Keratinocyte (primary cell): ENCODE measurements at regions not wholly inside any gene's neighbourhood (a gene's known extent, or its start where the extent isn't known, plus 50 kb on each side); places are given as distances from the start of the nearest gene placed in this dataset.

Experiments used
- DNase-seq: peaks from one replicate; pipeline ENCODE4 v3.0.0-alpha.2; 2011; ENCODE audit warnings: low read depth, missing footprints, low spot score
- FAIRE-seq: peaks from 2 replicates; lab custom pipeline; 2011; peaks lifted over from hg19 to GRCh38; lab: Jason Lieb, UNC
- H2AFZ ChIP-seq: 2 replicates; pipeline ENCODE4 v1.6.0; 2012; ENCODE audit warnings: low read length, control low read depth, inconsistent platforms; ENCODE audit not compliant: control insufficient read depth
- H3K27ac ChIP-seq: 2 replicates; pipeline ENCODE4 v1.5.1; 2011; ENCODE audit warnings: low read length; ENCODE audit not compliant: control insufficient read depth, insufficient read depth
- H3K27me3 ChIP-seq: 3 replicates; pipeline ENCODE4 v1.6.0; 2011; ENCODE audit warnings: low read length; ENCODE audit not compliant: control insufficient read depth, insufficient read depth; ENCODE audit errors: extremely low read depth
- H3K36me3 ChIP-seq, 2 experiments: 2 replicates in 1 of 2; 3 replicates in 1 of 2; pipeline ENCODE4 v1.5.1; 2011; ENCODE audit warnings: low read length in 2 of 2, mild to moderate bottlenecking in 1 of 2; ENCODE audit not compliant: control insufficient read depth in 2 of 2, insufficient read depth in 2 of 2; ENCODE audit errors: extremely low read depth in 1 of 2
- H3K4me1 ChIP-seq: 3 replicates; pipeline ENCODE4 v1.5.1; 2011; ENCODE audit warnings: low read length; ENCODE audit not compliant: control insufficient read depth, insufficient read depth; ENCODE audit errors: extremely low read depth
- H3K4me2 ChIP-seq: 3 replicates; pipeline ENCODE4 v1.6.0; 2011; ENCODE audit warnings: low read depth, low read length; ENCODE audit not compliant: control insufficient read depth, insufficient read depth; ENCODE audit errors: extremely low read depth
- H3K4me3 ChIP-seq, 3 experiments: fragments of 200-600 bp in 1 of 3; sonication (generic) in 1 of 3; 2 replicates in 2 of 3; 3 replicates in 1 of 3; pipeline ENCODE4 v1.5.1; 2011 to 2016; ENCODE audit warnings: low read length in 3 of 3, mild to moderate bottlenecking in 3 of 3, control low read depth in 2 of 3, inconsistent platforms in 1 of 3, low read depth in 1 of 3, mixed read lengths in 1 of 3, mixed run types in 1 of 3, moderate library complexity in 1 of 3; ENCODE audit not compliant: control insufficient read depth in 2 of 3, insufficient read depth in 2 of 3; ENCODE audit errors: extremely low read depth in 1 of 3
- H3K79me2 ChIP-seq: 2 replicates; pipeline ENCODE4 v1.6.0; 2012; ENCODE audit warnings: low read length; ENCODE audit not compliant: control insufficient read depth, insufficient read depth
- H3K9ac ChIP-seq: 3 replicates; pipeline ENCODE4 v1.6.0; 2011; ENCODE audit warnings: low read length; ENCODE audit not compliant: control insufficient read depth, insufficient read depth; ENCODE audit errors: extremely low read depth
- H3K9me1 ChIP-seq: 3 replicates; pipeline ENCODE4 v1.6.0; 2011; ENCODE audit warnings: low read length; ENCODE audit not compliant: control insufficient read depth, insufficient read depth; ENCODE audit errors: extremely low read depth
- H3K9me3 ChIP-seq: 2 replicates; pipeline ENCODE4 v1.5.1; 2012; ENCODE audit warnings: low read depth, low read length; ENCODE audit not compliant: control insufficient read depth
- H4K20me1 ChIP-seq: 3 replicates; pipeline ENCODE4 v1.6.0; 2011; ENCODE audit warnings: low read length; ENCODE audit not compliant: control insufficient read depth, insufficient read depth; ENCODE audit errors: extremely low read depth
- CTCF ChIP-seq, 3 experiments: IDR thresholded peaks in 1 of 3; conservative IDR thresholded peaks in 1 of 3; optimal IDR thresholded peaks in 1 of 3; 2 replicates in 2 of 3; 3 replicates in 1 of 3; pipeline versions ENCODE3 to v1.5.1; 2011; ENCODE audit warnings: low read length in 3 of 3, mild to moderate bottlenecking in 3 of 3, moderate library complexity in 2 of 3, control low read depth in 1 of 3, inconsistent platforms in 1 of 3; ENCODE audit not compliant: insufficient read depth in 2 of 3; ENCODE audit errors: extremely low read depth in 1 of 3
- EZH2 ChIP-seq: IDR thresholded peaks from one replicate; pipeline ENCODE4 v1.6.1; 2012; ENCODE audit warnings: inconsistent platforms, mild to moderate bottlenecking, low read length, moderate library complexity
- dilution Hi-C: fragments of 300-500 bp; cut with MboI; formaldehyde crosslinking; loops from one replicate; pipeline ENCODE4 v1.7.0; 2020; ENCODE audit warnings: low sequenced_read_pairs; ENCODE audit not compliant: extremely low pct_ligation_motif_present

- Histone ChIP-seq H3K9ac (no peak overlapping the region), H3K9me1 (no peaks in the 10 kb centered on the region), H4K20me1 (no peaks in the 10 kb centered on the region), H3K27me3 (no peaks in the 10 kb centered on the region), H3K27ac (no peak overlapping the region), H3K4me2 (no peak overlapping the region), H3K9me3 (no peaks in the 10 kb centered on the region), H2AFZ (no peak overlapping the region), H3K4me1 (peaks cover 7% of the 10 kb centered on the region), H3K36me3 (no peaks in the 10 kb centered on the region), H3K79me2 (no peaks in the 10 kb centered on the region), H3K4me3 (no peak overlapping the region)
- FAIRE-seq (no peak), DNase-seq (peak; percentile 15)
- no peak for TF ChIP-seq EZH2
- no peak for TF ChIP-seq CTCF (optimal IDR thresholded peaks at IDR 0.05 in 1 of 3, IDR thresholded peaks at IDR 0.05 in 1 of 3, conservative IDR thresholded peaks at IDR 0.05 in 1 of 3; ENCODE audit: extremely low read depth in 1 of 3, insufficient read depth in 2 of 3, low read length in 3 of 3)
- dilution Hi-C loops, result no loop called here
These were observed 693.3 kb downstream of the MED13L start for GRCh38 chr12:115584156-115584555.

GRCh38 chr12:115583591-115583990, 693.9 kb downstream of the MED13L start:
- Histone ChIP-seq H4K20me1 (no peaks in the 10 kb centered on the region), H3K4me2 (no peak overlapping the region), H3K27me3 (no peaks in the 10 kb centered on the region), H3K9me1 (no peaks in the 10 kb centered on the region), H3K9me3 (no peaks in the 10 kb centered on the region), H3K4me3 (no peak overlapping the region), H3K79me2 (no peaks in the 10 kb centered on the region), H2AFZ (no peak overlapping the region), H3K4me1 (peaks cover 7% of the 10 kb centered on the region), H3K27ac (no peak overlapping the region), H3K36me3 (no peaks in the 10 kb centered on the region), H3K9ac (no peak overlapping the region)
- TF ChIP-seq CTCF (optimal IDR thresholded peaks at IDR 0.05 in 1 of 3, IDR thresholded peaks at IDR 0.05 in 1 of 3, conservative IDR thresholded peaks at IDR 0.05 in 1 of 3; ENCODE audit: extremely low read depth in 1 of 3, insufficient read depth in 2 of 3, low read length in 3 of 3) (no peak), EZH2 (no peak)
- DNase-seq (no peak), FAIRE-seq (no peak)
- dilution Hi-C loops, result no loop called here
